SK-N-SH (cell line): ENCODE measurements at regions not wholly inside any gene's neighbourhood (a gene's known extent, or its start where the extent isn't known, plus 50 kb on each side); places are given as distances from the start of the nearest gene placed in this dataset.

Source experiments
- CTCF ChIA-PET: fragments of 300-600, 350-600 bp; formaldehyde crosslinking; extraction: SDS; loops from one replicate; lab custom pipeline; 2021; lab: Yijun Ruan, JAX
- POLR2A ChIA-PET: fragments of 350-600 bp; sonication (Branson Sonifier 250); formaldehyde crosslinking; extraction: SDS; loops from one replicate; lab custom pipeline; 2020; ENCODE audit warnings: antibody characterized with exemption, inconsistent platforms; lab: Yijun Ruan, JAX
- DNase-seq: peaks from one replicate; pipeline ENCODE4 v3.0.0; 2012
- H2AFZ ChIP-seq: fragments of 200-600 bp; sonication (generic); 2 replicates; pipeline ENCODE4 v1.8.1; 2016; ENCODE audit warnings: antibody characterized with exemption, mild to moderate bottlenecking, low read depth
- H3F3A ChIP-seq: fragments of 200-600 bp; sonication (generic); replicated peaks from 2 replicates; pipeline ENCODE3; 2016; ENCODE audit warnings: antibody characterized with exemption, mild to moderate bottlenecking; ENCODE audit not compliant: insufficient read depth
- H3K27ac ChIP-seq, 2 experiments: fragments of 200-500 bp in 1 of 2; fragments of 200-600 bp in 1 of 2; sonication (Bioruptor generic) in 1 of 2; sonication (generic), shearing (Covaris generic) in 1 of 2; 2 replicates each; pipeline versions ENCODE4 v1.5.1 to v1.6.1; 2014 to 2016; ENCODE audit warnings: low read depth in 2 of 2, inconsistent platforms in 1 of 2, low read length in 1 of 2, mild to moderate bottlenecking in 1 of 2, mixed read lengths in 1 of 2
- H3K27me3 ChIP-seq: fragments of 200-600 bp; sonication (generic), shearing (Covaris generic); 2 replicates; pipeline ENCODE4 v1.6.1; 2016; ENCODE audit warnings: mixed run types; ENCODE audit not compliant: insufficient read depth
- H3K36me3 ChIP-seq, 2 experiments: fragments of 200-500 bp in 1 of 2; fragments of 200-600 bp in 1 of 2; sonication (Bioruptor generic) in 1 of 2; sonication (generic) in 1 of 2; replicated peaks in 1 of 2; 2 replicates each; pipeline versions ENCODE3 to v1.5.1; 2014 to 2016; ENCODE audit warnings: low read length in 1 of 2, mild to moderate bottlenecking in 1 of 2; ENCODE audit not compliant: insufficient read depth in 2 of 2, control insufficient read depth in 1 of 2
- H3K4me1 ChIP-seq, 2 experiments: fragments of 200-500 bp in 1 of 2; fragments of 200-600 bp in 1 of 2; sonication (Bioruptor generic) in 1 of 2; sonication (generic), shearing (Covaris generic) in 1 of 2; 2 replicates each; pipeline versions ENCODE4 v1.5.1 to v1.6.1; 2014 to 2016; ENCODE audit warnings: low read depth in 1 of 2, low read length in 1 of 2, mixed run types in 1 of 2; ENCODE audit not compliant: insufficient read depth in 2 of 2, control insufficient read depth in 1 of 2
- H3K4me2 ChIP-seq: fragments of 200-600 bp; sonication (generic), shearing (Covaris generic); 2 replicates; pipeline ENCODE4 v1.6.1; 2017; ENCODE audit warnings: mixed run types
- H3K4me3 ChIP-seq, 2 experiments: fragments of 200-500 bp in 1 of 2; fragments of 200-600 bp in 1 of 2; sonication (Bioruptor generic) in 1 of 2; sonication (generic), shearing (Covaris generic) in 1 of 2; 2 replicates each; pipeline versions ENCODE4 v1.5.1 to v1.8.1; 2014 to 2016; ENCODE audit warnings: low read depth in 2 of 2, inconsistent platforms in 1 of 2, low read length in 1 of 2, mild to moderate bottlenecking in 1 of 2, mixed read lengths in 1 of 2, moderate library complexity in 1 of 2
- H3K79me2 ChIP-seq: fragments of 200-600 bp; sonication (generic); 2 replicates; pipeline ENCODE4 v1.8.1; 2017; ENCODE audit warnings: mild to moderate bottlenecking; ENCODE audit not compliant: insufficient read depth
- H3K9ac ChIP-seq: fragments of 200-600 bp; sonication (generic); 2 replicates; pipeline ENCODE4 v1.6.1; 2017; ENCODE audit warnings: mixed run types
- H3K9me2 ChIP-seq: fragments of 200-600 bp; sonication (generic); 2 replicates; pipeline ENCODE4 v1.6.1; 2017; ENCODE audit warnings: mixed run types
- H3K9me3 ChIP-seq: fragments of 200-600 bp; sonication (generic); 2 replicates; pipeline ENCODE4 v1.6.1; 2017; ENCODE audit warnings: mixed run types, mild to moderate bottlenecking, moderate library complexity
- H4K20me1 ChIP-seq: fragments of 200-600 bp; sonication (generic); 2 replicates; pipeline ENCODE4 v1.6.1; 2017; ENCODE audit warnings: mild to moderate bottlenecking, mixed run types; ENCODE audit not compliant: insufficient read depth
- CHD2 ChIP-seq: fragments of 150-350 bp; IDR thresholded peaks from 2 replicates; pipeline ENCODE4 v1.6.1; 2018; ENCODE audit warnings: low read length; ENCODE audit not compliant: partially characterized antibody
- CTCF ChIP-seq: fragments of 200-600 bp; sonication (generic); IDR thresholded peaks from 2 replicates; pipeline ENCODE4 v1.6.1; 2017; ENCODE audit warnings: antibody characterized with exemption, mild to moderate bottlenecking, moderate library complexity
- ELF1 ChIP-seq: IDR thresholded peaks from 2 replicates; pipeline ENCODE4 v1.4.0; 2012
- EP300 ChIP-seq, 2 experiments: IDR thresholded peaks; 2 replicates each; pipeline versions ENCODE4 v1.4.0 to v1.6.1; 2012; ENCODE audit warnings: borderline replicate concordance in 1 of 2, low read depth in 1 of 2, low read length in 1 of 2
- EZH2phosphoT487 ChIP-seq: fragments of 200-600 bp; sonication (generic); IDR thresholded peaks from 2 replicates; pipeline ENCODE4 v1.6.1; 2017; ENCODE audit warnings: low read depth, mixed run types, mild to moderate bottlenecking, antibody characterized with exemption, moderate library complexity, borderline replicate concordance
- FOSL2 ChIP-seq: IDR thresholded peaks from 2 replicates; pipeline ENCODE4 v1.4.0; 2012; ENCODE audit warnings: low read depth, mild to moderate bottlenecking, moderate library complexity, borderline replicate concordance
- FOXM1 ChIP-seq: IDR thresholded peaks from 2 replicates; pipeline ENCODE4 v1.4.0; 2012; ENCODE audit warnings: low read depth, mild to moderate bottlenecking
- GABPA ChIP-seq: IDR thresholded peaks from 2 replicates; pipeline ENCODE4 v1.4.0; 2012; ENCODE audit warnings: low read depth, mild to moderate bottlenecking
- GATA2 ChIP-seq: sonication (generic); formaldehyde crosslinking; IDR thresholded peaks from 2 replicates; pipeline ENCODE4 v1.5.0; 2020; ENCODE audit warnings: mild to moderate bottlenecking, missing genetic modification reagents
- IRF3 ChIP-seq: fragments of 150-350 bp; IDR thresholded peaks from 2 replicates; pipeline ENCODE4 v1.6.1; 2016; ENCODE audit warnings: mild to moderate bottlenecking, low read depth, low read length
- JUND ChIP-seq: IDR thresholded peaks from 2 replicates; pipeline ENCODE4 v1.4.0; 2012
- MXI1 ChIP-seq: IDR thresholded peaks from 2 replicates; pipeline ENCODE4 v1.6.1; 2012; ENCODE audit warnings: mild to moderate bottlenecking, low read depth, low read length, improper control_type of control experiment
- NFIC ChIP-seq: IDR thresholded peaks from 2 replicates; pipeline ENCODE4 v1.4.0; 2012; ENCODE audit warnings: borderline replicate concordance
- NRF1 ChIP-seq: IDR thresholded peaks from 2 replicates; pipeline ENCODE4 v1.6.1; 2012; ENCODE audit warnings: low read depth, mild to moderate bottlenecking, low read length
- PBX3 ChIP-seq: IDR thresholded peaks from 2 replicates; pipeline ENCODE4; 2012
- POLR2AphosphoS5 ChIP-seq: IDR thresholded peaks from 2 replicates; pipeline ENCODE4 v1.6.1; 2012; ENCODE audit warnings: low read depth, low read length
- REST ChIP-seq: IDR thresholded peaks from 2 replicates; pipeline ENCODE4 v1.6.1; 2012; ENCODE audit warnings: mild to moderate bottlenecking, low read depth, low read length, moderate library complexity
- RFX5 ChIP-seq: IDR thresholded peaks from 2 replicates; pipeline ENCODE4 v1.6.1; 2012; ENCODE audit warnings: mild to moderate bottlenecking, improper control_type of control experiment, low read length
- RXRA ChIP-seq: IDR thresholded peaks from 2 replicates; pipeline ENCODE4 v1.4.0; 2012; ENCODE audit warnings: low read depth, mild to moderate bottlenecking, borderline replicate concordance
- TAF1 ChIP-seq: IDR thresholded peaks from 2 replicates; pipeline ENCODE4 v1.6.1; 2012; ENCODE audit warnings: low read depth, mild to moderate bottlenecking, low read length, moderate library complexity, borderline replicate concordance
- TCF12 ChIP-seq: IDR thresholded peaks from 2 replicates; pipeline ENCODE4 v1.4.0; 2012
- TEAD4 ChIP-seq: IDR thresholded peaks from 2 replicates; pipeline ENCODE4 v1.4.0; 2012; ENCODE audit warnings: mild to moderate bottlenecking, borderline replicate concordance; ENCODE audit not compliant: insufficient read depth
- YY1 ChIP-seq: IDR thresholded peaks from 2 replicates; pipeline ENCODE4 v1.4.0; 2012; ENCODE audit warnings: low read depth, mild to moderate bottlenecking
- WGBS: methylation state at CpG from one replicate; pipeline ENCODE4 v1.1.6; 2017; ENCODE audit warnings: low lambda C conversion rate; 5-methylcytosine and 5-hydroxymethylcytosine counted together
- TF ChIP-seq, protein P1 (sequence below): fragments of 150-350 bp; IDR thresholded peaks from 2 replicates; pipeline ENCODE4 v1.6.1; 2017; ENCODE audit warnings: antibody characterized with exemption, low read length, low read depth, borderline replicate concordance
- TF ChIP-seq, protein P2 (sequence below): IDR thresholded peaks from 2 replicates; pipeline ENCODE4 v1.4.0; 2012; ENCODE audit warnings: low read depth

- 36% methylated on average over 6 of the region's 6 CpGs for WGBS
- no peaks in the 10 kb centered on the region for H4K20me1 ChIP-seq
- H3K36me3 ChIP-seq, result no peaks in the 10 kb centered on the region
- H3K4me3 ChIP-seq, result peak overlapping the region in 1 of 2 experiments; percentile 16; a peak in 1 of 4 replicates
- ChIA-PET CTCF (interaction anchor here (1.0 kb wide), 1 partner anchor 28 kb away, joined by 4 read pairs; no protein-coding TSS in a partner anchor), POLR2A (no interaction called here)
- no peaks in the 10 kb centered on the region for H3K27me3 ChIP-seq
- no peaks in the 10 kb centered on the region for H3K79me2 ChIP-seq
- no peak for DNase-seq
- H2AFZ ChIP-seq, result peak overlapping the region; percentile 75; the same call in 1 of the 2 replicates
- peaks cover 3 to 17% of the 10 kb centered on the region in 2 experiments for H3K4me1 ChIP-seq
- H3F3A ChIP-seq, result peaks cover 32% of the 10 kb centered on the region
- H3K27ac ChIP-seq, result peak overlapping the region; percentile 11 to 89; a peak in 3 of 4 replicates
- H3K9me2 ChIP-seq, result no peaks in the 10 kb centered on the region
- no peaks in the 10 kb centered on the region for H3K9me3 ChIP-seq
- H3K9ac ChIP-seq, result peak overlapping the region; percentile 10; the same call in 1 of the 2 replicates
- peak overlapping the region; percentile 62 for H3K4me2 ChIP-seq
- TF ChIP-seq, protein P1, sequence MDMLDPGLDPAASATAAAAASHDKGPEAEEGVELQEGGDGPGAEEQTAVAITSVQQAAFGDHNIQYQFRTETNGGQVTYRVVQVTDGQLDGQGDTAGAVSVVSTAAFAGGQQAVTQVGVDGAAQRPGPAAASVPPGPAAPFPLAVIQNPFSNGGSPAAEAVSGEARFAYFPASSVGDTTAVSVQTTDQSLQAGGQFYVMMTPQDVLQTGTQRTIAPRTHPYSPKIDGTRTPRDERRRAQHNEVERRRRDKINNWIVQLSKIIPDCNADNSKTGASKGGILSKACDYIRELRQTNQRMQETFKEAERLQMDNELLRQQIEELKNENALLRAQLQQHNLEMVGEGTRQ, result no peak
- TF ChIP-seq YY1 (no peak), GATA2 (CRISPR knock-in tag) (no peak), EZH2phosphoT487 (no peak), TAF1 (no peak), GABPA (0 out of 2 replicates have a peak, but pooled peaks have one; percentile 11), TCF12 (peak; percentile 72), PBX3 (0 out of 2 replicates have a peak, but pooled peaks have one; percentile 20), FOSL2 (peak; percentile 83), JUND (peak; percentile 81), EP300 (IDR thresholded peaks at IDR 0.05; ENCODE audit: borderline replicate concordance in 1 of 2, low read depth in 1 of 2, low read length in 1 of 2) (peak in 1 of 2 experiments; percentile 57; a peak in 1 of 4 replicates), RXRA (no peak), TEAD4 (peak; percentile 34; the same call in 1 of the 2 replicates), ELF1 (no peak), IRF3 (no peak), NFIC (peak; percentile 44; the same call in 1 of the 2 replicates), FOXM1 (no peak), REST (no peak), POLR2AphosphoS5 (no peak), CHD2 (no peak), MXI1 (no peak), NRF1 (no peak), RFX5 (no peak), CTCF (no peak)
- TF ChIP-seq, protein P2, sequence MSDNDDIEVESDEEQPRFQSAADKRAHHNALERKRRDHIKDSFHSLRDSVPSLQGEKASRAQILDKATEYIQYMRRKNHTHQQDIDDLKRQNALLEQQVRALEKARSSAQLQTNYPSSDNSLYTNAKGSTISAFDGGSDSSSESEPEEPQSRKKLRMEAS, result no peak
Observed at GRCh38 chr12:69097619-69098368, 141.6 kb upstream of the CPSF6 start.
